ENCODE measurements at regions not wholly inside any gene's neighbourhood (a gene's known extent, or its start where the extent isn't known, plus 50 kb on each side); places are given as distances from the start of the nearest gene placed in this dataset.

DNA sequence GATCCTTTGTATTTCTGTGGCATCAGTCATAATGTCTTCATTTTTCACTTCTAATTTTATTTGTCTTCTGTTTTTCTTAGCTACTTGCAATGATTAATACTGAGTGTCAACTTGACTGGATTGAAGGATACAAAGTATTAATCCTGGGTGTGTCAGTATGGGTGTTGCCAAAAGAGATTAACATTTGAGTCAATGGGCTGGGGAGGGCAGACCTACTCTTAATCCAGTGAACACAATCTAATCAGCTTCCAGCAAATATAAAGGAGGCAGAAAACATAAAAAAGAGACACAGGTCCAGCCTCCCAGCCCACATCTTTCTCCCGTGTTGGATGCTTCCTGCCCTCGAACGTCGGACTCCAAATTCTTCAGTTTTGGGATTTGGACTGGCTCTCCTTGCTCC is 640.9 kb upstream of the MIR17HG start:
- ChIA-PET CTCF (no interaction called here), POLR2A (no interaction called here)
- 78% methylated on average over 4 of the region's 4 CpGs for WGBS (ENCODE audit: missing lambda C conversion rate)
- DNase-seq (ENCODE audit: low read depth in 1 of 2, low spot score in 1 of 2) (no peak), ATAC-seq (no peak), FAIRE-seq (no peak)
- H3K4me1 ChIP-seq = no peaks in the 10 kb centered on the region
- no peaks in the 10 kb centered on the region for H3K9me3 ChIP-seq
- H3K4me3 ChIP-seq = no peak overlapping the region
- no peak for TF ChIP-seq FOSB (CRISPR knock-in tag; IDR thresholded peaks at IDR 0.05)
- TF ChIP-seq NPAS2 (CRISPR knock-in tag; IDR thresholded peaks at IDR 0.05; ENCODE audit: borderline replicate concordance) = no peak
- no peak for TF ChIP-seq ZFP36 (IDR thresholded peaks at IDR 0.05; ENCODE audit: borderline replicate concordance, partially characterized antibody)
- TF ChIP-seq HEYL (CRISPR knock-in tag; IDR thresholded peaks at IDR 0.05) = no peak
- no peak for TF ChIP-seq MAFK (IDR thresholded peaks at IDR 0.05; ENCODE audit: partially characterized antibody)
- no peak for TF ChIP-seq EHMT2 (IDR thresholded peaks at IDR 0.05; ENCODE audit: low read depth)
- TF ChIP-seq ZNF302 (CRISPR knock-in tag; IDR thresholded peaks at IDR 0.05) = no peak
- no peak for TF ChIP-seq POLR2A (IDR thresholded peaks at IDR 0.05; ENCODE audit: low read length)
- TF ChIP-seq, protein P1, sequence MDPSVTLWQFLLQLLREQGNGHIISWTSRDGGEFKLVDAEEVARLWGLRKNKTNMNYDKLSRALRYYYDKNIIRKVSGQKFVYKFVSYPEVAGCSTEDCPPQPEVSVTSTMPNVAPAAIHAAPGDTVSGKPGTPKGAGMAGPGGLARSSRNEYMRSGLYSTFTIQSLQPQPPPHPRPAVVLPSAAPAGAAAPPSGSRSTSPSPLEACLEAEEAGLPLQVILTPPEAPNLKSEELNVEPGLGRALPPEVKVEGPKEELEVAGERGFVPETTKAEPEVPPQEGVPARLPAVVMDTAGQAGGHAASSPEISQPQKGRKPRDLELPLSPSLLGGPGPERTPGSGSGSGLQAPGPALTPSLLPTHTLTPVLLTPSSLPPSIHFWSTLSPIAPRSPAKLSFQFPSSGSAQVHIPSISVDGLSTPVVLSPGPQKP (IDR thresholded peaks at IDR 0.05; ENCODE audit: low read depth, low read length) = no peak
- no peak for TF ChIP-seq BHLHE40 (IDR thresholded peaks at IDR 0.05; ENCODE audit: low read depth, low read length)
- no peak for TF ChIP-seq EHF (CRISPR knock-in tag; IDR thresholded peaks at IDR 0.05)
- TF ChIP-seq FOXS1 (CRISPR knock-in tag; IDR thresholded peaks at IDR 0.05) = no peak
- no peak for TF ChIP-seq SREBF2 (IDR thresholded peaks at IDR 0.05)
- no peak for TF ChIP-seq CBX8 (IDR thresholded peaks at IDR 0.05)
- TF ChIP-seq RFX5 (IDR thresholded peaks at IDR 0.05) = no peak
- no peak overlapping the region for H3K4me2 ChIP-seq
- no peak overlapping the region for H3K27ac ChIP-seq

GRCh38 chr13:90708128-90708527 is 639.4 kb upstream of the MIR17HG start:
- no peak overlapping the region for H3K4me3 ChIP-seq
- ChIA-PET CTCF (no interaction called here), POLR2A (no interaction called here)
- no peak overlapping the region for H3K27ac ChIP-seq
- WGBS (ENCODE audit: missing lambda C conversion rate) = 75% methylated on average over 1 of the region's 1 CpG
- H3K9me3 ChIP-seq = no peaks in the 10 kb centered on the region
- FAIRE-seq (no peak), DNase-seq (ENCODE audit: low read depth in 1 of 2, low spot score in 1 of 2) (no peak), ATAC-seq (no peak)
- no peak for TF ChIP-seq NPAS2 (CRISPR knock-in tag; IDR thresholded peaks at IDR 0.05; ENCODE audit: borderline replicate concordance)
- TF ChIP-seq JUN (IDR thresholded peaks at IDR 0.05) = no peak
- no peak for TF ChIP-seq POLR2AphosphoS2 (conservative IDR thresholded peaks at IDR 0.05; ENCODE audit: low read length)
- TF ChIP-seq CTCF (IDR thresholded peaks at IDR 0.05) = no peak
- TF ChIP-seq RAD21 (conservative IDR thresholded peaks at IDR 0.05 in 1 of 2, IDR thresholded peaks at IDR 0.05 in 1 of 2) = no peak
- no peak for TF ChIP-seq ZFP36 (IDR thresholded peaks at IDR 0.05; ENCODE audit: borderline replicate concordance, partially characterized antibody)
- TF ChIP-seq, protein P2, sequence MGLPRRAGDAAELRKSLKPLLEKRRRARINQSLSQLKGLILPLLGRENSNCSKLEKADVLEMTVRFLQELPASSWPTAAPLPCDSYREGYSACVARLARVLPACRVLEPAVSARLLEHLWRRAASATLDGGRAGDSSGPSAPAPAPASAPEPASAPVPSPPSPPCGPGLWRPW (IDR thresholded peaks at IDR 0.05) = no peak
- no peak for TF ChIP-seq RFX5 (IDR thresholded peaks at IDR 0.05)
- no peak for TF ChIP-seq NR3C1 (IDR thresholded peaks at IDR 0.05)
- no peak for TF ChIP-seq MAFK (IDR thresholded peaks at IDR 0.05; ENCODE audit: partially characterized antibody)
- no peak for TF ChIP-seq BHLHE40 (IDR thresholded peaks at IDR 0.05; ENCODE audit: low read depth, low read length)
- no peak for TF ChIP-seq RNF2 (IDR thresholded peaks at IDR 0.05; ENCODE audit: borderline replicate concordance, low read depth)
- no peak for TF ChIP-seq TFCP2L1 (CRISPR knock-in tag; IDR thresholded peaks at IDR 0.05)
- TF ChIP-seq CHD4 (IDR thresholded peaks at IDR 0.05; ENCODE audit: borderline replicate concordance) = no peak
- TF ChIP-seq, protein P3, sequence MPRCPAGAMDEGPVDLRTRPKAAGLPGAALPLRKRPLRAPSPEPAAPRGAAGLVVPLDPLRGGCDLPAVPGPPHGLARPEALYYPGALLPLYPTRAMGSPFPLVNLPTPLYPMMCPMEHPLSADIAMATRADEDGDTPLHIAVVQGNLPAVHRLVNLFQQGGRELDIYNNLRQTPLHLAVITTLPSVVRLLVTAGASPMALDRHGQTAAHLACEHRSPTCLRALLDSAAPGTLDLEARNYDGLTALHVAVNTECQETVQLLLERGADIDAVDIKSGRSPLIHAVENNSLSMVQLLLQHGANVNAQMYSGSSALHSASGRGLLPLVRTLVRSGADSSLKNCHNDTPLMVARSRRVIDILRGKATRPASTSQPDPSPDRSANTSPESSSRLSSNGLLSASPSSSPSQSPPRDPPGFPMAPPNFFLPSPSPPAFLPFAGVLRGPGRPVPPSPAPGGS (IDR thresholded peaks at IDR 0.05) = no peak
- no peak for TF ChIP-seq HOXB13 (CRISPR knock-in tag; IDR thresholded peaks at IDR 0.05; ENCODE audit: low read depth)
- no peak for TF ChIP-seq RARB (CRISPR knock-in tag; IDR thresholded peaks at IDR 0.05)
- TF ChIP-seq EHF (CRISPR knock-in tag; IDR thresholded peaks at IDR 0.05) = no peak
- H3K4me2 ChIP-seq = no peak overlapping the region
- no peaks in the 10 kb centered on the region for H3K4me1 ChIP-seq
